Activated T-cell treated with anti-CD3 and anti-CD28 coated beads, Interleukin-2, amount 50 U/mL, for 24 hours (primary cell): ENCODE measurements at regions not wholly inside any gene's neighbourhood (a gene's known extent, or its start where the extent isn't known, plus 50 kb on each side); places are given as distances from the start of the nearest gene placed in this dataset.
"Not testable (repeated sequence)": the region's sequence is repeated elsewhere in the genome, so short reads cannot be mapped to it uniquely, and the experiment has no call there.

Source experiments
- DNase-seq: peaks from one replicate; pipeline ENCODE4 v3.0.0-alpha.2; 2020
- H3K27ac Mint-ChIP-seq: 2 replicates; pipeline ENCODE4 v1.8.0; 2020; ENCODE audit warnings: mild to moderate bottlenecking, mixed read lengths
- H3K27me3 Mint-ChIP-seq: 2 replicates; pipeline ENCODE4 v1.8.0; 2020; ENCODE audit warnings: mixed read lengths
- H3K36me3 Mint-ChIP-seq: 2 replicates; pipeline ENCODE4 v1.8.0; 2020; ENCODE audit warnings: low read depth, mixed read lengths
- H3K4me1 Mint-ChIP-seq: 2 replicates; pipeline ENCODE4 v1.8.0; 2020; ENCODE audit warnings: low read depth, mixed read lengths
- H3K4me3 Mint-ChIP-seq: 2 replicates; pipeline ENCODE4 v1.8.0; 2020; ENCODE audit warnings: mild to moderate bottlenecking, moderate library complexity, mixed read lengths
- H3K9me3 Mint-ChIP-seq: 2 replicates; pipeline ENCODE4 v1.8.0; 2020; ENCODE audit warnings: mixed read lengths

GRCh38 chr13:63741029-63741813 is 2325.6 kb upstream of the PCDH20 start:
- H3K4me3 Mint-ChIP-seq: no peak overlapping the region
- H3K36me3 Mint-ChIP-seq: no peaks in the 10 kb centered on the region
- DNase-seq: no peak
- H3K27ac Mint-ChIP-seq: no peak overlapping the region
- no peaks in the 10 kb centered on the region for H3K27me3 Mint-ChIP-seq
- H3K9me3 Mint-ChIP-seq: peaks cover 9% of the 10 kb centered on the region
- no peaks in the 10 kb centered on the region for H3K4me1 Mint-ChIP-seq

- not testable (repeated sequence) for H3K4me3 Mint-ChIP-seq, H3K27ac Mint-ChIP-seq, H3K36me3 Mint-ChIP-seq, H3K27me3 Mint-ChIP-seq, DNase-seq, H3K4me1 Mint-ChIP-seq, H3K9me3 Mint-ChIP-seq
Measured at GRCh38 chr13:63739112-63739735, 2323.6 kb upstream of the PCDH20 start.

GRCh38 chr13:63737418-63737817 is 2321.8 kb upstream of the PCDH20 start:
- Mint-ChIP-seq H3K9me3 (peaks cover 7% of the 10 kb centered on the region), H3K27ac (no peak overlapping the region), H3K4me3 (no peak overlapping the region), H3K4me1 (no peaks in the 10 kb centered on the region), H3K27me3 (no peaks in the 10 kb centered on the region), H3K36me3 (no peaks in the 10 kb centered on the region)
- DNase-seq: no peak

GRCh38 chr13:63731896-63732295 is 2316.2 kb upstream of the PCDH20 start:
- Mint-ChIP-seq H3K4me1 (no peaks in the 10 kb centered on the region), H3K36me3 (no peaks in the 10 kb centered on the region), H3K9me3 (peaks cover 9% of the 10 kb centered on the region), H3K4me3 (no peak overlapping the region), H3K27me3 (no peaks in the 10 kb centered on the region), H3K27ac (no peak overlapping the region)
- DNase-seq: no peak

- not testable (repeated sequence) for H3K4me3 Mint-ChIP-seq, DNase-seq, H3K27ac Mint-ChIP-seq, H3K36me3 Mint-ChIP-seq, H3K27me3 Mint-ChIP-seq, H3K4me1 Mint-ChIP-seq
- peaks cover 10% of the 10 kb centered on the region for H3K9me3 Mint-ChIP-seq
Measured at GRCh38 chr13:63712159-63712558, 2296.5 kb upstream of the PCDH20 start.

- peaks cover 16% of the 10 kb centered on the region for H3K9me3 Mint-ChIP-seq
- H3K4me1 Mint-ChIP-seq: no peaks in the 10 kb centered on the region
- no peaks in the 10 kb centered on the region for H3K36me3 Mint-ChIP-seq
- DNase-seq: no peak
- no peak overlapping the region for H3K4me3 Mint-ChIP-seq
- H3K27ac Mint-ChIP-seq: no peak overlapping the region
- H3K27me3 Mint-ChIP-seq: no peaks in the 10 kb centered on the region
Measured at GRCh38 chr13:63706751-63707150, 2291.1 kb upstream of the PCDH20 start.

GRCh38 chr13:63704521-63704920 is 2288.9 kb upstream of the PCDH20 start:
- DNase-seq: no peak
- Mint-ChIP-seq H3K27me3 (no peaks in the 10 kb centered on the region), H3K27ac (no peak overlapping the region), H3K9me3 (peaks cover 19% of the 10 kb centered on the region), H3K4me1 (no peaks in the 10 kb centered on the region), H3K36me3 (no peaks in the 10 kb centered on the region), H3K4me3 (no peak overlapping the region)

- Mint-ChIP-seq H3K4me1 (no peaks in the 10 kb centered on the region), H3K27me3 (no peaks in the 10 kb centered on the region), H3K27ac (no peak overlapping the region), H3K4me3 (no peak overlapping the region), H3K9me3 (peaks cover 24% of the 10 kb centered on the region), H3K36me3 (no peaks in the 10 kb centered on the region)
- no peak for DNase-seq
Measured at GRCh38 chr13:63700350-63700749, 2284.7 kb upstream of the PCDH20 start.

- no peaks in the 10 kb centered on the region for H3K4me1 Mint-ChIP-seq
- H3K36me3 Mint-ChIP-seq: no peaks in the 10 kb centered on the region
- H3K9me3 Mint-ChIP-seq: peaks cover 24% of the 10 kb centered on the region
- H3K27me3 Mint-ChIP-seq: no peaks in the 10 kb centered on the region
- no peak overlapping the region for H3K4me3 Mint-ChIP-seq
- no peak overlapping the region for H3K27ac Mint-ChIP-seq
- no peak for DNase-seq
Measured at GRCh38 chr13:63699948-63700347, 2284.3 kb upstream of the PCDH20 start.

- Mint-ChIP-seq H3K9me3 (peaks cover 26% of the 10 kb centered on the region), H3K4me3 (no peak overlapping the region), H3K4me1 (no peaks in the 10 kb centered on the region), H3K36me3 (no peaks in the 10 kb centered on the region), H3K27ac (no peak overlapping the region), H3K27me3 (no peaks in the 10 kb centered on the region)
- DNase-seq: no peak
Measured at GRCh38 chr13:63696055-63696454, 2280.4 kb upstream of the PCDH20 start.

GRCh38 chr13:63693696-63694095 is 2278.0 kb upstream of the PCDH20 start:
- Mint-ChIP-seq H3K4me1 (no peaks in the 10 kb centered on the region), H3K27ac (no peak overlapping the region)

GRCh38 chr13:63691474-63691873 is 2275.8 kb upstream of the PCDH20 start:
- Mint-ChIP-seq H3K4me1 (no peaks in the 10 kb centered on the region), H3K4me3 (no peak overlapping the region), H3K9me3 (peaks cover 30% of the 10 kb centered on the region), H3K27me3 (no peaks in the 10 kb centered on the region), H3K36me3 (no peaks in the 10 kb centered on the region), H3K27ac (no peak overlapping the region)
- DNase-seq: no peak

More at GRCh38 chr13:63693696-63694095, 2278.0 kb upstream of the PCDH20 start:
- H3K9me3 Mint-ChIP-seq: peaks cover 20% of the 10 kb centered on the region
- DNase-seq: no peak
- no peaks in the 10 kb centered on the region for H3K36me3 Mint-ChIP-seq
- H3K27me3 Mint-ChIP-seq: no peaks in the 10 kb centered on the region
- no peak overlapping the region for H3K4me3 Mint-ChIP-seq

- Mint-ChIP-seq H3K36me3 (no peaks in the 10 kb centered on the region), H3K9me3 (peaks cover 27% of the 10 kb centered on the region), H3K27ac (no peak overlapping the region), H3K27me3 (no peaks in the 10 kb centered on the region), H3K4me3 (no peak overlapping the region), H3K4me1 (no peaks in the 10 kb centered on the region)
- DNase-seq: no peak
Measured at GRCh38 chr13:63690672-63691071, 2275.0 kb upstream of the PCDH20 start.

- Mint-ChIP-seq H3K9me3 (peaks cover 18% of the 10 kb centered on the region), H3K4me1 (no peaks in the 10 kb centered on the region), H3K27me3 (no peaks in the 10 kb centered on the region), H3K27ac (no peak overlapping the region), H3K4me3 (no peak overlapping the region), H3K36me3 (no peaks in the 10 kb centered on the region)
- DNase-seq: no peak
Measured at GRCh38 chr13:63684822-63685221, 2269.2 kb upstream of the PCDH20 start.

- Mint-ChIP-seq H3K4me3 (no peak overlapping the region), H3K27ac (no peak overlapping the region), H3K4me1 (no peaks in the 10 kb centered on the region), H3K27me3 (no peaks in the 10 kb centered on the region), H3K36me3 (no peaks in the 10 kb centered on the region), H3K9me3 (peaks cover 12% of the 10 kb centered on the region)
- no peak for DNase-seq
Measured at GRCh38 chr13:63680704-63681103, 2265.1 kb upstream of the PCDH20 start.
